Panc1 (cell line): ENCODE measurements at regions not wholly inside any gene's neighbourhood (a gene's known extent, or its start where the extent isn't known, plus 50 kb on each side); places are given as distances from the start of the nearest gene placed in this dataset.

Experiments used
- CTCF ChIP-seq: fragments of 450-650 bp; IDR thresholded peaks from 2 replicates; pipeline ENCODE4 v1.5.1; 2017; ENCODE audit warnings: mild to moderate bottlenecking
- POLR2AphosphoS5 ChIP-seq: IDR thresholded peaks from 2 replicates; pipeline ENCODE4 v1.6.1; 2012; ENCODE audit warnings: mild to moderate bottlenecking, low read depth, low read length, moderate library complexity

GRCh38 chr1:188660572-188660971 is 1817.1 kb downstream of the BRINP3 start:
- TF ChIP-seq CTCF (no peak), POLR2AphosphoS5 (no peak)
